ENCODE measurements at regions not wholly inside any gene's neighbourhood (a gene's known extent, or its start where the extent isn't known, plus 50 kb on each side); places are given as distances from the start of the nearest gene placed in this dataset.
"Not testable (repeated sequence)": the region's sequence is repeated elsewhere in the genome, so short reads cannot be mapped to it uniquely, and the experiment has no call there.

DNA sequence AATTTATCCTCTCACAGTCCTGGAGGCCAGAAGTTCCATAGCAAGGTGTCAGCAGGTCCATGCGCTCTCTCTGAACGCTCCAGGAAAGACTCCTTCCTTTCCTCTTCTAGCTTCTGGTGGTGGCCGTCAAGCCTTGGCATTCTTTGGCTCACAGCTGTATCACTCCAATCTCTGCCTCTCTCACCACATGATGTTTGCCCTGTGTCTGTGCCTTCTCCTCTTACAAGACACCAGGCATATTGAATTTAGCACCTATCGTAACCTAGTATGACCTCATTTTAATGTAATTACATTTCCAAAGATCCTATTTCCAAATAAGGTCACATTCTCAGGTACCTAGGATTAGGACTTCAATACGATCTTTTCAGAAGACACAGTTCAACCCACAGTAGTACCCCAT is 428.5 kb downstream of the CD83 start:
- no peak for DNase-seq

GRCh38 chr6:14547284-14547998 is 429.9 kb downstream of the CD83 start:
- DNase-seq = no peak

DNA sequence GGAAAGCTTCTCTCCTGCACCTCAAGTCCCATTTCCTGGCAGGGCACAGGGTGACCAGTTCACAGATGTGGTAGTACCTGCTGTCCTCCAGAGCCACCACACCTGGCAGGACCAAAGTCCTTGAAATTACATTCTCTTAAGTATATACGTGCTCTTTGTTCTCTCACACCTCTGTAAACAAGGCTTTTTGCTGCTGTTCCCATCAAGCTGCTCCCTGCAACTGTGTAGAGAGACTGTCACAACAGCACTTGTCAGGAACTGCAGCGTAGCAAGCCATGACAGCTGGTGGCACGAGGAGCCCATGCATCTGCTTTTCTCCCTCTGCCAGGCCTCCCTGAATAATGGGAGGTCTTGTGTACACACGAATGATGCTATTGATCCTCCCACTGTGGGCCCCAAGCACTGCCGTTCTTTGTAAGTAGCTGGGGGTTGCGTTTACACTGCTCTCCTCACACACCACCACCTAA is 431.8 kb downstream of the CD83 start:
- DNase-seq = no peak

- no peak for DNase-seq
Measured at GRCh38 chr6:14549871-14550270, 432.3 kb downstream of the CD83 start.

- DNase-seq = no peak
Measured at GRCh38 chr6:14550410-14550809, 432.8 kb downstream of the CD83 start.

DNA sequence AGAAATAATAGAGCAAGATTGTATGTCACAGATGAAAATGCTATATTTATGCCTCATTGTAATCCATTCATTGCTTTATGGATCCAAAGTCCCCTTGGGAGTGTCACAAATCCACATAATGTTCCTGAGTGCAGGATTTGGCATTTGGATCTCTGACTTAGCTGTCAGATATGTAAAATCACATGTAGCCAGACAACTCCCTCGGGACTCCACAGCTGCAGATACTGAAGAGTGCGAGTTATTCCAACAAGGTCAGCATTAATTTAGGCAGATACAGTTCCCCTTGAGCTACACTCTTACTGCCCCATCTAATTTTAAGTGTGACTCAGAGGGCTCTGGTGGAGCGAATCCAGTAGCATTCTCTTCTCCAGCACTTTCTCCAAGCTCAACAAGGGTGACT is 433.2 kb downstream of the CD83 start:
- no peak for DNase-seq

GRCh38 chr6:14551601-14552000 is 434.0 kb downstream of the CD83 start:
- not testable (repeated sequence) for DNase-seq

- no peak for DNase-seq
Measured at GRCh38 chr6:14552891-14553290, 435.3 kb downstream of the CD83 start.

DNA sequence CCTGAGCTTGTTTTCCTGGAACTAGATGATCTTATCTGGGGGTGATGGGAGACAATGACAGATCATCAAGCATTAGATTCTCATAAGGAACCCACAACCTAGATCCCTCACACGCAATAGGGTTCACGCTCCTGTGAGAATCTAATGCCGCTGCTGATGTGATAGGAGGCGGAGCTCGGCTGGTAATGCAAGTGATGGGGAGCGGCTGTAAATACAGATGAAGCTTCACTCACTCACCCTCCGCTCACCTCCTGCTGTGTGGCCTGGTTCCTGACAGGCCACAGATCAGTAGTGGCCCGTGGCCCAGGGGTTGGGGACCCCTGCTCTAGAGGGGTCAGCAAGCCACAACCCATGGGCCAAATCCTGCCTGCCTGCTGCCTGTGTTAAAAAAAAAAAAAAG is 435.9 kb downstream of the CD83 start:
- DNase-seq = no peak

GRCh38 chr6:14555804-14556203 is 438.2 kb downstream of the CD83 start:
- DNase-seq = no peak

DNA sequence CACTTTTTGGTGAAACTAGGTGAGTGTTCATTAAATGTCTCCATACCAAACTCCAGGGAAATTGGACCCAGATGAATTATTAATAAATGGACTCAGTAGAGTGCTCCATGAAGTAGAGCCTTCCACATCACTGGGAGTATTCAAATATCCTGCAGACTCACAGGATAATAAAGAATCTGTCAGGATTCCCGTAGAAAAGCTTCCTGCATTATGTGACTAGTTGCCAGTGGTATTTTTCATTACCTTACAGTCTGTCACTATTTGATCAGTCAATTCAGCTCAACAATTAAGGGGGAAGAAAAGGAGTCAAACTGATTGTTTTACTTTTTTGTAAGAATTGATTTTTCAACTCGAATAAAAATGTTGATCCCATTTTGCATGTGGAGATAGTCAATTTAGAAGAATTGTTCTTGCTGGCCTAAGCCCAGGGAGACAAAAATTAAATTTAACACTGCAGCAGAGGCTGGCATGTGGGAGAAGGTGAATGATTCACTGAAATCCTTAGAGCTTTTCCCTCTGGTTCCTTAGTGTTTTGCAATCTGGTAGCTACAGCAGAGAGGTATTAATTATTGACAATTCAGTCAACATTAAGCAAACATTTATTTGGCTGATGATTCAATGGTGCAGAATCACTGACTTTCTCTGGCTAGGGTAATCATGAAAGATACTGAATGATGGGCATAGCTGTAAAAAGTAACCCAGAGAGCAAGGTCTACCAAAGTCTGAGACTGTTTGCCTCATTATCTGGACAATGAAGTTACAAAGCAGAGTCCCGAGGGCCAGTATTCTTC is 442.4 kb downstream of the CD83 start:
- no peak for DNase-seq

DNA sequence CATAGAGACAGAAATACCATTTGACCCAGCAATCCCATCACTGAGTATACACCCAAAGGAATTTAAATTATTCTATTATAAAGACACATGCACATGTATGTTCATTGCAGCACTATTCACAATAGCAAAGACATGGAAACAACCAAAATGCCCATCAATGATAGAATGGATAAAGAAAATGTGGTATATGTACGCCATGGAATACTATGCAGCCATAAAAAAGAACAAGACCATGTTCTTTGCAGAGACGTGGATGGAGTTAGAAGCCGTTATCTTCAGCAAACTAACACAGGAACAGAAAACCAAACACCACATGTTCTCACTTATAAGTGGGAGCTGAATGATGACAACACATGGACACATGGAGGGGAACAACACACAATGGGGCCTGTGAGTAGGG is 444.0 kb downstream of the CD83 start:
- DNase-seq = not testable (repeated sequence)

GRCh38 chr6:14567842-14568241 is 450.3 kb downstream of the CD83 start:
- DNase-seq = no peak

DNA sequence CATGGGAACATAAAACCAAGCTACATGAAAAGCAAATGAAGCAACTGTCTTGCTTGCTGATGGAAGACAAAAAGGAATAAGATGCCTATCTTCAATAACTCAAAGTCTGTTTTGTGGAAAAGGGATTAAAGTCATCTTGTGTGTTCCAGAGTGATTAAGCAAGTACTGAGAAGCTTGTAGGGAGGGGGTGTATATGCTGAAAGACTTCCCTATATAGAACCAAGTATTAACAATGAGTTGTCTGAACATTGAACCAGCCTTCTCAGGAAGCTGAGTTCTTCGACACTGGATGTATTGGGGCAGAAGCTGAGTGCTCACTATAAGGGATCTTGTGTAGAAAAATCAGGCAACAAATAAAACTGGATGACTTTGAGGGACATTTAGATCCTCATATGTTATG is 451.8 kb downstream of the CD83 start:
- no peak for DNase-seq

GRCh38 chr6:14569874-14570273 is 452.3 kb downstream of the CD83 start:
- DNase-seq = not testable (repeated sequence)

DNA sequence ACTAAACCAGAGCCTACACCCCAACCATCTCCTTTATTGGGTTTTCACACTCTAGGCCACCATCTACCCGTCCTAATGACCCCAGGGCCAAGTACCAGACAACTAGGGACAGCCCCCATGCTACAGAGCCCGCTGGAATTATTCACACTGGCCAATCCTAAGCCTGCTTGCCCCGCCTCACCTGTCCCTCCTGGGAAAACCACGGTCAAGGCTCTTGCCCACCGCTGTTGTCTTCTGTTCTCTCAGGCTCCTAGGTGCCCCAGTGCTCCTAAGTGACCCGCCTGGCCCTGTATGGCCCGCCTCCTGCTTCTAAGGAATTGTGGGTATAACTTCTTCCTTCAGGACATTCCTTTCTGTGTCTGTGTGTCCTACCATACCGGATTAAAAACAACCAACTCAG is 453.4 kb downstream of the CD83 start:
- no peak for DNase-seq

- DNase-seq = no peak
Measured at GRCh38 chr6:14571746-14572145, 454.2 kb downstream of the CD83 start.

GRCh38 chr6:14573267-14573666 is 455.7 kb downstream of the CD83 start:
- DNase-seq = no peak

DNA sequence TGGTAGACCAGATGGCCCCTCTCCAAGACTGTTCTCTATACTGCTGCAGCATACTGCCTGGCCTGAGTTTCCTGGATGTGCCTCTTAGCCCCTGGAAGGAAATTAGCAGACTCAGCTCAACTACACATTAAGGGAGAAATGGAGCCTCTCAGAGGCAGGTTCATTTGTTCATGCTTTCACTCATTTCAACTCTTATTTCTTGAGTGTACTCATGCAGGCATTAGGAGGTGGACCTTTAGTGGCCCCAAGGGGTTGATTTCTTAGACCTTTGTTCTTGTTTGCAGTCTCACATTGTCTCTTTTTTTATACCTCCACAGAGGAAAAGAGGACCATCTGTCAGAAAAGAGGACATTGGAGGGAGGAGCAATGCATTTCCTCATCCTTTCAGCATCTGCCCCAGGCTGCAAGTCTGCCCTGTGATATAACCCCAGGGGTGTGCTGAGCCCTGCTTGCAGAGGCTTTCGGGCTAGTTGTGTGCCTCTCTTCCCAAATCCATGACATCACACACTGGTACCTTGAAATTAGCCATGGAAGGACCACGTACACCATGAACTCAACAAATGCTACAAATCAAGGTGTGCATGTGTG is 456.2 kb downstream of the CD83 start:
- no peak for DNase-seq

GRCh38 chr6:14575961-14576360 is 458.4 kb downstream of the CD83 start:
- DNase-seq = no peak

GRCh38 chr6:14578994-14579393 is 461.4 kb downstream of the CD83 start:
- no peak for DNase-seq

- no peak for DNase-seq
Measured at GRCh38 chr6:14582749-14583148, 465.2 kb downstream of the CD83 start.

- DNase-seq = no peak
Measured at GRCh38 chr6:14583826-14584225, 466.3 kb downstream of the CD83 start.

- DNase-seq = no peak
Measured at GRCh38 chr6:14584450-14584849, 466.9 kb downstream of the CD83 start.
